Right lobe of liver (tissue), 6 donors: ENCODE measurements at regions not wholly inside any gene's neighbourhood (a gene's known extent, or its start where the extent isn't known, plus 50 kb on each side); places are given as distances from the start of the nearest gene placed in this dataset.
A peak's percentile ranks its signal among the peaks of the same experiment; 100 is the strongest.

Source experiments
- ATAC-seq, 4 donors: fragments of 200-7000 bp; cut with Tn5 transposase; one replicate each; pipeline ENCODE4 v1.9.1; 2020; ENCODE audit warnings: mild to moderate bottlenecking in 4 of 4, moderate library complexity in 4 of 4
- DNase-seq, 3 donors: peaks; one replicate each; pipeline ENCODE4 v3.0.0-alpha.2; 2020
- H3K27ac ChIP-seq, 3 donors: fragments of 200-600 bp; one replicate each; pipeline ENCODE4 v1.8.0; 2022
- H3K27me3 ChIP-seq, 2 donors: fragments of 200-600 bp; one replicate each; pipeline ENCODE4 v1.8.0; 2022
- H3K36me3 ChIP-seq, 4 donors: fragments of 200-600 bp; sonication (generic) in 1 of 4; one replicate each; pipeline versions ENCODE4 v1.5.1 to v1.8.0; 2017 to 2022; ENCODE audit warnings: control low read depth in 1 of 4
- H3K4me1 ChIP-seq, 4 donors: fragments of 200-600 bp; sonication (generic) in 1 of 4; one replicate each; pipeline versions ENCODE4 v1.5.1 to v1.8.0; 2017 to 2022; ENCODE audit warnings: control low read depth in 1 of 4
- H3K4me3 ChIP-seq, 3 donors: fragments of 200-600 bp; one replicate each; pipeline ENCODE4 v1.8.0; 2022
- H3K9me3 ChIP-seq, 4 donors: fragments of 200-600 bp; sonication (generic) in 1 of 4; one replicate each; pipeline versions ENCODE4 v1.5.1 to v1.8.0; 2017 to 2022; ENCODE audit warnings: control low read depth in 1 of 4
- CTCF ChIP-seq, 4 donors: fragments of 200-600 bp in 3 of 4; fragments of 450-650 bp in 1 of 4; IDR thresholded peaks; one replicate each; pipeline versions ENCODE4 v1.5.1 to v1.8.0; 2016 to 2022; ENCODE audit warnings: antibody characterized with exemption in 4 of 4, mild to moderate bottlenecking in 2 of 4
- POLR2A ChIP-seq: fragments of 450-650 bp; IDR thresholded peaks from one replicate; pipeline ENCODE4 v1.6.1; 2017; ENCODE audit warnings: antibody characterized with exemption, mild to moderate bottlenecking
- WGBS: methylation state at CpG from one replicate; pipeline ENCODE4 v1.1.6; 2018; ENCODE audit warnings: low coverage, low lambda C conversion rate; ENCODE audit not compliant: insufficient coverage; ENCODE audit errors: missing lambda C conversion rate; 5-methylcytosine and 5-hydroxymethylcytosine counted together
- intact Hi-C, 2 donors: fragments of 100-400 bp; cut with DNase I; formaldehyde crosslinking; loops; one replicate each; pipeline versions ENCODE4 v1.11.2 to v1.14.1; 2022
- donor health status: DM: no; HTN: yes; CAD: no.
- donor health status: DM: no; HTN: no; CAD: no.
- donor health status: DM: no; HTN: no; CAD: no.
- donor health status: DM: no; HTN: yes; CAD: no.
- donor health status: DM: no; HTN: yes; CAD: no.

- TF ChIP-seq CTCF (IDR thresholded peaks at IDR 0.05), result no peak
- TF ChIP-seq POLR2A, result no peak
- Histone ChIP-seq H3K36me3 (no peaks in the 10 kb centered on the region), H3K9me3 (no peaks in the 10 kb centered on the region), H3K27me3 (no peaks in the 10 kb centered on the region), H3K27ac (no peak overlapping the region), H3K4me1 (no peaks in the 10 kb centered on the region), H3K4me3 (no peak overlapping the region)
- peak in 1 of 4 donors; percentile 47 for ATAC-seq
- WGBS, result 43% methylated on average over 1 of the region's 1 CpG
- intact Hi-C loops, result no loop called here
- no peak for DNase-seq
Observed at GRCh38 chr13:76570510-76570971, 315.7 kb downstream of the KCTD12 start.

DNA sequence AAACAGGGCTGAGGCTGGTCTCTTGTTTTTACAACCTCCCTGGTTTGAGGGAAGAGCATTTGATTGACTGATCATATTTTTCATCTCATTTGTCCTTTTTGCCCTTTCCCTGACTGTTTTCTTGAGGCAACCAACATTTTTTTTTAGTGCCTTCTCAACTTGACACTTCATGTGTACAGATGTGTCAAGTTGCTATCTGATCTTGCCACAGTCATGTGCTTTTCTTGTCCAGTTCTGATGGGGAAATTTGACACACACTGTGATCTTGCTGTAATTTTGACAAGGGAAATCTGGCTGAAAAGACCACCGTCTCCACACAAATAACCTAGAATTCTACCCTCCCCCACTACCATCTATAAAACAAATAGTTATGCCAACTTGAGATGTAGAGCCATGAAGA is 329.6 kb downstream of the KCTD12 start:
- no peaks in the 10 kb centered on the region for H3K36me3 ChIP-seq
- H3K4me3 ChIP-seq, result no peak overlapping the region
- no peaks in the 10 kb centered on the region for H3K27me3 ChIP-seq
- DNase-seq, result no peak
- no peaks in the 10 kb centered on the region for H3K9me3 ChIP-seq
- no peak overlapping the region for H3K27ac ChIP-seq
- intact Hi-C loops, result no loop called here
- no peak for ATAC-seq
- 18% methylated on average over 1 of the region's 1 CpG for WGBS
- no peaks in the 10 kb centered on the region for H3K4me1 ChIP-seq
- TF ChIP-seq POLR2A, result no peak
- TF ChIP-seq CTCF (IDR thresholded peaks at IDR 0.05), result no peak

GRCh38 chr13:76552807-76553206 is 333.4 kb downstream of the KCTD12 start:
- no peaks in the 10 kb centered on the region for H3K27me3 ChIP-seq
- H3K4me3 ChIP-seq, result no peak overlapping the region
- TF ChIP-seq CTCF (IDR thresholded peaks at IDR 0.05), result no peak
- TF ChIP-seq POLR2A, result no peak
- no peak overlapping the region for H3K27ac ChIP-seq
- ATAC-seq (no peak), DNase-seq (no peak)
- no peaks in the 10 kb centered on the region for H3K4me1 ChIP-seq
- intact Hi-C loops, result no loop called here
- 13% methylated on average over 1 of the region's 1 CpG for WGBS
- no peaks in the 10 kb centered on the region for H3K9me3 ChIP-seq
- H3K36me3 ChIP-seq, result no peaks in the 10 kb centered on the region

DNA sequence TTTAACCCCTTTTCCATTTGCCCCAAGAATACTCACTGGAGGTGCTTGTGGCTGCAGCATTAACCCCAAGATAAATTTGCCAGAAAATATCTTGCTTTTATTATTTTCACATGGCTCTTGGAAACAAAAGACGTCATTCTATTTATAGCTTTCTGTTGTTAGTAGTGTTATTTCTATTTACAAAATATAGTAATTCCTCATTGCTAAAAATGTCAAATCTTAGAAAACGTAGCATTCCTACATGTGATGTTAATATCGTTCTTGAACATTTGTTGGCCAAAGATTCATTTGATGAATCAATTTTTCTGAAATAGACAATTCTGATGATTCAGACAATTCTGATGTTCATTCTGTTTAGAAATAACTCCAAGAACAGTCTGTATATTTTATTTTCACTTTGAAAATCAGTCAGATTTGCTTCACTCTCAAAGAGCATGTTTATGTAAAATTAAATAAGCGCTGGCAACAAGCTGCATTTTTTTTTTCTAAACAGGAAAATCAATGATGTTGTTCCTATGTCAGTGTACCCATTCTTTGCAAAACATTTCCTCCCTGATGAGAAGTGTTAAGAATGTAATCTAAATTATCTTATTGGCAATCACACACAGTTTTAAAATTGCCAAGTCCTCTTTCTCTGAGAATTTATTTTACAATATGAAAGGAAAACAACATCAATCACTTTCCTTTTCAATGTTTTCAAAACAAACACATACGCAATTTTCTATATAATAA is 334.0 kb downstream of the KCTD12 start:
- DNase-seq (no peak), ATAC-seq (no peak)
- no peaks in the 10 kb centered on the region for H3K9me3 ChIP-seq
- H3K4me1 ChIP-seq, result no peaks in the 10 kb centered on the region
- intact Hi-C loops, result no loop called here
- no peaks in the 10 kb centered on the region for H3K36me3 ChIP-seq
- 38% methylated on average over 5 of the region's 5 CpGs for WGBS
- H3K27ac ChIP-seq, result no peak overlapping the region
- H3K27me3 ChIP-seq, result no peaks in the 10 kb centered on the region
- H3K4me3 ChIP-seq, result no peak overlapping the region
- TF ChIP-seq POLR2A, result no peak
- no peak for TF ChIP-seq CTCF (IDR thresholded peaks at IDR 0.05)
